ENCODE measurements at regions not wholly inside any gene's neighbourhood (a gene's known extent, or its start where the extent isn't known, plus 50 kb on each side); places are given as distances from the start of the nearest gene placed in this dataset.
A peak's percentile ranks its signal among the peaks of the same experiment; 100 is the strongest.

GRCh38 chr7:46454816-46455215, 533.7 kb upstream of the IGFBP3 start:
- ATAC-seq: no peak
- Histone ChIP-seq H3K27ac (no peak overlapping the region), H3K4me3 (no peak overlapping the region), H3K4me1 (no peaks in the 10 kb centered on the region), H3K9me3 (peaks cover 0 to 42% of the 10 kb centered on the region in 2 donors), H3K27me3 (no peaks in the 10 kb centered on the region), H3K36me3 (no peaks in the 10 kb centered on the region)
- TF ChIP-seq, protein P1, sequence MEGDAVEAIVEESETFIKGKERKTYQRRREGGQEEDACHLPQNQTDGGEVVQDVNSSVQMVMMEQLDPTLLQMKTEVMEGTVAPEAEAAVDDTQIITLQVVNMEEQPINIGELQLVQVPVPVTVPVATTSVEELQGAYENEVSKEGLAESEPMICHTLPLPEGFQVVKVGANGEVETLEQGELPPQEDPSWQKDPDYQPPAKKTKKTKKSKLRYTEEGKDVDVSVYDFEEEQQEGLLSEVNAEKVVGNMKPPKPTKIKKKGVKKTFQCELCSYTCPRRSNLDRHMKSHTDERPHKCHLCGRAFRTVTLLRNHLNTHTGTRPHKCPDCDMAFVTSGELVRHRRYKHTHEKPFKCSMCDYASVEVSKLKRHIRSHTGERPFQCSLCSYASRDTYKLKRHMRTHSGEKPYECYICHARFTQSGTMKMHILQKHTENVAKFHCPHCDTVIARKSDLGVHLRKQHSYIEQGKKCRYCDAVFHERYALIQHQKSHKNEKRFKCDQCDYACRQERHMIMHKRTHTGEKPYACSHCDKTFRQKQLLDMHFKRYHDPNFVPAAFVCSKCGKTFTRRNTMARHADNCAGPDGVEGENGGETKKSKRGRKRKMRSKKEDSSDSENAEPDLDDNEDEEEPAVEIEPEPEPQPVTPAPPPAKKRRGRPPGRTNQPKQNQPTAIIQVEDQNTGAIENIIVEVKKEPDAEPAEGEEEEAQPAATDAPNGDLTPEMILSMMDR (IDR thresholded peaks at IDR 0.05): no peak
- intact Hi-C loops (cut with DNase I): no loop called here
- peak in 2 of 4 donors; percentile 31 to 34 for DNase-seq

GRCh38 chr7:46452561-46453135, 531.6 kb upstream of the IGFBP3 start:
- Histone ChIP-seq H3K4me1 (no peaks in the 10 kb centered on the region), H3K9me3 (peaks cover 0 to 31% of the 10 kb centered on the region in 2 donors), H3K36me3 (no peaks in the 10 kb centered on the region), H3K27me3 (no peaks in the 10 kb centered on the region), H3K4me3 (no peak overlapping the region), H3K27ac (no peak overlapping the region)
- DNase-seq: no peak
- intact Hi-C loops (cut with DNase I): no loop called here
- TF ChIP-seq, protein P1 (IDR thresholded peaks at IDR 0.05): no peak
- no peak for ATAC-seq

DNA sequence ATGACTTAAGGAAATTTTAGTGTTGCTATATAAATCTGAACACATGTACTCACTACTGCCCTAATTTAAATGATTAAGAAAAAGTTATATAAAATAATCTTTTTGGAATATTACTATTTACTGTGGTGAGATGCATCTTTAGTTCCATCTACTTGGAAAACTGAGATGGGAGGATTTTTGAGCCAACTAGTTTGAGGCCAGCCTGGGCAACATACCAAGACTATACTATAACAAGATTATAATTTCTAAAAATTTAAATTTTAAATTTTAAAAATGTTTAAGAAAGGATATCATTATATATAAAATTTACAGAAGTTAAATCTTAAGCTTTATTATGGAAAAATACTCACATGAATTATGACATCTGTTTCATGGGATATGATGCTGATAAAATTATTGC, 530.8 kb upstream of the IGFBP3 start:
- Histone ChIP-seq H3K27ac (no peak overlapping the region), H3K27me3 (no peaks in the 10 kb centered on the region), H3K4me3 (no peak overlapping the region), H3K9me3 (peaks cover 0 to 26% of the 10 kb centered on the region in 2 donors), H3K36me3 (no peaks in the 10 kb centered on the region), H3K4me1 (no peaks in the 10 kb centered on the region)
- ATAC-seq (no peak), DNase-seq (no peak)
- TF ChIP-seq, protein P1 (IDR thresholded peaks at IDR 0.05): no peak
- intact Hi-C loops (cut with DNase I): no loop called here

DNA sequence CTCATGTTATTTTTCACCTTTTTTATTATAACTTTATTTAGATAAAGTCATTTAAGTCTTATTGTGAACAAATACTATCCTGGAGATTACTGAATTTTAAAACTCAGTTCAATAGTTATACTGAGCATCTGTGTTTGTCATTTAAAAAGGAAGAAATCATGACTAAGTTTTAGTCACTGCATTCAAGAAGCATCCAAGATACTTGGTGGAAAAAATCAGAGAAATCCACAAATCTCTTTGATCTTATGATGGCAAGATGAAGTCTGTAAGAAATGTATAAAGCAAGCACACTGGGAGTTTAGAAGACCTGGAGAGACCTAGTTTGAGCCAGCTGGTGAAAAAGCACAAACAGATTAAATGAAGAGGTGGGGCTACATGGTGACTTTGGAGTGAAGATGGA, 529.8 kb upstream of the IGFBP3 start:
- Histone ChIP-seq H3K36me3 (no peaks in the 10 kb centered on the region), H3K9me3 (peaks cover 0 to 24% of the 10 kb centered on the region in 2 donors), H3K27me3 (no peaks in the 10 kb centered on the region), H3K27ac (no peak overlapping the region), H3K4me3 (no peak overlapping the region), H3K4me1 (no peaks in the 10 kb centered on the region)
- DNase-seq: no peak
- TF ChIP-seq, protein P1 (IDR thresholded peaks at IDR 0.05): no peak
- intact Hi-C loops (cut with DNase I): no loop called here
- ATAC-seq: no peak

DNA sequence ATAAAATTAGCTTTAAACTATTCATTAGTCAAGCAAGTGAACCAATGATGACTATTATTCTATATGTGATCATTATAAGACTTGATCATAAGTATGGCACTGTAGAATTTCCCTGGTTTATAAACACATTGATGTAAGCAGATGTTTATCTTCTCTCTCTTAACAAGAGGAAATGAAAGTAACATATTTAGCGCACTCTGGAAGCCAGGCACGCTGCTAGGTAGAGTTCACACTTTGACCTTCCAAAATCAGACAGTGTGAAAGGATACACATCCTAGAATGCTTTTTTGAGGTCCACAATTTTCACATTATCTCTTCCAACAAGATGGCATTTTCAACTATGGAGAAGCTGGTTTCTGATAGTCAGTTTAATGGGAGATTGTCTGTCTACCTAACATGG, 529.4 kb upstream of the IGFBP3 start:
- TF ChIP-seq, protein P1 (IDR thresholded peaks at IDR 0.05): no peak
- Histone ChIP-seq H3K9me3 (peaks cover 0 to 19% of the 10 kb centered on the region in 2 donors), H3K4me3 (no peak overlapping the region), H3K4me1 (no peaks in the 10 kb centered on the region), H3K27ac (no peak overlapping the region), H3K27me3 (no peaks in the 10 kb centered on the region), H3K36me3 (no peaks in the 10 kb centered on the region)
- no peak for ATAC-seq
- DNase-seq: no peak
- intact Hi-C loops (cut with DNase I): no loop called here

Measured in left lung (tissue), 4 donors.